ENCODE measurements at regions not wholly inside any gene's neighbourhood (a gene's known extent, or its start where the extent isn't known, plus 50 kb on each side); places are given as distances from the start of the nearest gene placed in this dataset.
"Not testable (repeated sequence)": the region's sequence is repeated elsewhere in the genome, so short reads cannot be mapped to it uniquely, and the experiment has no call there.

DNA sequence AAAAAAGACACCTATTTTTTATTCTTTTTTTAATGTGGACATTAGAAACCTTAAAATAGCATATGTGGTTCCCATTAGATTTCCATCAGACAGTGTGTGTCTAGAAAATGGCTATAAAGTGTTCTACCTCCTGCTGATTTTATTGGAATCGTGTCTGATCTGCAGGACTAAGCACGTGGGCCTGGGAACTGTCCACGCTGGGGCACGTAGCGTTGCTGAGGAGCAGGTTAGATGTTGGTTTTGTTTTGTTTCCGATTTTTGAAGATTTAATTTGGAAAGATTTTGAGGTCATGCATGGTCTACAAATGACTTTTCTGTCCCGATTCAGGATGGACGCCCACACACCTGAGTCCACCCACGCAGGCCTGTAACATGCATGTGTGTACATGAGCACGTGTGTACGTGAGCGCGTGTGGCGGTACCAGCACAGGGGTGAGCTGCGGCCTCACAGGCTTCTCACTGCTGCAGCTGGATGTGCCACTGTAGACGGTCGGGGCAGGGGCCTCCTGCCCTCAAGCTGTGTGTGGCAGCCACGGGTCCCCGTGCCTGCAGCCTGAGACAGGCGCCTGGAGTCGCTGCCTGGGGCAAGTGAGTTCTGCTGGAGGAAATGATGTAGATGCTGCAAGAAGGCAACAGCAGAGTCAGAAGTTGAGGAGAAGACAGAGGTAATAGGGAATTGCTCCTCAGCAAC, 99.7 kb upstream of the CTDP1 start:
- no peak for DNase-seq (ENCODE audit: low spot score)

- no peak for DNase-seq (ENCODE audit: low spot score)
Measured at GRCh38 chr18:79580498-79581171, 99.0 kb upstream of the CTDP1 start.

- no peak for DNase-seq (ENCODE audit: low spot score)
Measured at GRCh38 chr18:79581406-79581805, 98.2 kb upstream of the CTDP1 start.

DNA sequence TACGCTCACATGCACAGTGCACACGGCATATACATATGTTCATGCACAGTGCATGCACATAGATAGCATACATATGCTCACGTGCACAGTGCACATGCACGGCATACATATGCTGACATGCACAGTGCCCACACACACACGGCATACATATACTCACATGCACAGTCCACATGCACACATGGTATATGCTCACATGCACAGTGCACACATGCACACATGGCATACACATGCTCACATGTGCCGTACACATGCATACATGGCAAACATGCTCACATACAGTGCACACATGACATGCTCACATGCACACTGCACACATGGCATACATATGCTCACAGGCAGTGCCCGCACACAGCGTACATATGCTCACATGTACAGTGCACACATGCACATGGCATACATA, 97.7 kb upstream of the CTDP1 start:
- no peak for DNase-seq (ENCODE audit: low spot score)

DNA sequence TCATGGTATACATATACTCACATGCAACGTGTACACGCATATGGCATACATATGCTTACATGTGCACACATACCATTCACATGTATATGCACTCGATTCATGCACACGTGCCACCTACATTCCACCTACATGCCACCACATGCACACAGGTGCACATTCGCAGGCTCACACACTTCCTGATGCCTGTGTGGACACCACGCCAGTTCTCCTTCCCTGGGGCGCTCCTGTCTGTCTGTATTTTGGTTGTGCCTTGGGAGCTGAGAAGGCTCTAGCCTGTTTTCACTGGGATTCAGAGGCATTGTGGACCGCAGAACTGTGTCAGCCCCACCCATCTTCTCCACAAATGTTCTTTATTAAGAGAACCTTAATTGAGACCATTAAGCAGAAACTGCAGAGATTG, 96.6 kb upstream of the CTDP1 start:
- DNase-seq (ENCODE audit: low spot score), result no peak

DNA sequence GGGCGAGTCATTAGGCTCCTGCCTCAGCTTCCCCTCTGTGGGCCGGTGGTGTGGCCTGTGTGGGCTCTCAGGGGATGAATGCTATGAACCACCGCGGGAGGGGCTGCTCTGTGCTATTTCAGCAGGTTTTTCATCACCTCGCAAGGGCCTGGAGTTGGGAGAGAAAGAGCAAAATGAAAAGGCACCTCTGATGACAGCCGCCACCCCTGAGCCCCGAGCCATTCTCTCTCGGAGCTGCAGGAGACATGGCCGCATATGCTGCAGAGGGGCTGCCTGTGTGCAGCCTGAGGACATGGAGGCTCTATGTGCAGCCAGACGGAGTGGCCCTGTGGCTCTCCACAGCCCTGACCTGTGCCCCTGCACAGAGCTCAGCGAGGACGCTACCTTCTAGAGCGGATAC, 96.2 kb upstream of the CTDP1 start:
- DNase-seq (ENCODE audit: low spot score), result no peak

DNA sequence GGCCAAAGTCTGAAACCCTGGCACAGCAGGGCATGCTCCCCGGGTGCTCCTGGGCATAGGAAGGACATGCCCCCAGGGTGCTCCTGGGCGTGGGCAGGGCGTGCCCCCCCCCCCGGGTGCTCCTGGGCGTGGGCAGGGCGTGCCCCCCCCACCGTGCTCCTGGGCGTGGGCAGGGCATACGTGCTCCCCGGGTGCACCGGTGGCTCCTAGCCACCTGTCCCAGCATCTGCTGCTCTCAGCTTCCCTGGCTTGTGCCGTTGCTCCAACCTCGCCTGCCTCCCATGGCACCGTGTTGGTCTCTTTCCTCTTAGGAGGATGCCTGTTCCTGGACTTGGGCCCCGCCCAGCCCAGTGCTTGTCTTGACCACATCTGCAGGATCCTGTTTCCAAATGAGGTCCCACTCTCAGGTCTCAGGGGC, 95.6 kb upstream of the CTDP1 start:
- no peak for DNase-seq (ENCODE audit: low spot score)

DNA sequence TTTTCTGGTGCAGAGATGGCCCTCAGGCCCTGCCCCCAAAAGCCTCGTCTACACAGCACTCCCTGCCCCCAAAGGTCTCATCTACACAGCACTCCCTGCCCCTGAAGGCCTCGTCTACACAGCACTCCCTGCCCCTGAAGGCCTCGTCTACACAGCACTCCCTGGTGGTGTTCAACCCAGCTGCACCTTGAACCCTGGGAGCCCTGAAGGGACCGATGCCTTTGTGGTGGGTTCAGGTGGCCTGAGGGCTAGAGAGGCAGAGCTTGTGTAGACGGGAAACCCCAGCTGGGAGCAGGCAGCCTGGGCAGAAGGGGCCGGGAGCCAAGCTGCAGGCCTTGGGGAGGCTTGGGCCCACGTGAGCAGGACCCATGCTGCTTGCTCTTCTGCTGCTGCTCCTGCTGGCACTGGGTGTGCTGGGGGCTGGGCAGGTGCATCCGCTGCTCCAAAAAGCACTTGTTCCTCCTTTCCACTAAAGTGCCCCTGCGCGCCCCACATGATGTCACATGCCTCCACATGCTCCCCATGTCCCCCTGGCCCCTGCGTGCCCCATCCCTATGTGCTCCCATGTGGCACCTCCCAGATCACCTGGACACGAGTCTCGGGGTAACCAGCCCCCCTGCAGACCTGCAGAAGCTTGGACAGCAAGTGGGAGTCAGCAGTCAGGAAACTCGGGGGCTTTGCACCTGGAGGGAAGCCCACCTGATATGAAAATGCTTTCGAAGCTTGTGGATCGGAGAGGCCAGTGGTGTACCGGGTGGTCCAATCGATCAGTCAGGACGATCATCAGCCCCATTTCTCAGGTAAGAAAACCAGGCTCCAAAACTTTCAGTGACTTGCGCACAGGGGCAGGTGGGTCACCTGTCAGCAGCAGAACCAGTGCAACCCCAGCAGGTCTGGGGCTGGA, 94.9 kb upstream of the CTDP1 start:
- no peak for DNase-seq (ENCODE audit: low spot score)

- DNase-seq (ENCODE audit: low spot score), result no peak
Measured at GRCh38 chr18:79585395-79586370, 93.9 kb upstream of the CTDP1 start.

GRCh38 chr18:79586436-79587225, 93.0 kb upstream of the CTDP1 start:
- DNase-seq (ENCODE audit: low spot score), result no peak

DNA sequence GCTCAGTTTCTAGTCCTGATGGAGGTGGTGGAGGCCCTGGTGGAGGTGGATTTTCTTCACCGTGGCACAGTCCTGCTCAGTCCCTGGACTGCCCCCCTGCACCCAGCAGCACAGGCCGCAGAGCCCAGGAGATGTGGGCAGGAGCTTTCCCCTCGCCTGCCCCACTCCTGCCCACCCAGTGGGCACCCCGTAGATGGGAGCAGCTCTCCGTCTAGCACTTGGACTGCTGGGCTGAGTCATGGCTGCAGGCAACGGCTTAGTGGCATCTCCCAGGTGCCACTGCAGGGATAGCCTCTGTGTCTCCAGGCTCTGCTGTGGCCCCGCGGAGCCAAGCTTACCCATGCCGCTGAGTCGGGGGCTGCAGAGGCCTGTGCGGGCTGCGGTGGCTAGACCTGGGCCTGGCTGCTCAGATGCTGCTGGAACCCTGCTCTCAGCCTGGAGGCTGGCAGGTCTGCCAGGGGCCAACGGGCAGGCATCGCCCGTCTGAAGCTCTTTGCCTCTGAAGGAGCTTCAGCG, 92.3 kb upstream of the CTDP1 start:
- no peak for DNase-seq (ENCODE audit: low spot score)

DNA sequence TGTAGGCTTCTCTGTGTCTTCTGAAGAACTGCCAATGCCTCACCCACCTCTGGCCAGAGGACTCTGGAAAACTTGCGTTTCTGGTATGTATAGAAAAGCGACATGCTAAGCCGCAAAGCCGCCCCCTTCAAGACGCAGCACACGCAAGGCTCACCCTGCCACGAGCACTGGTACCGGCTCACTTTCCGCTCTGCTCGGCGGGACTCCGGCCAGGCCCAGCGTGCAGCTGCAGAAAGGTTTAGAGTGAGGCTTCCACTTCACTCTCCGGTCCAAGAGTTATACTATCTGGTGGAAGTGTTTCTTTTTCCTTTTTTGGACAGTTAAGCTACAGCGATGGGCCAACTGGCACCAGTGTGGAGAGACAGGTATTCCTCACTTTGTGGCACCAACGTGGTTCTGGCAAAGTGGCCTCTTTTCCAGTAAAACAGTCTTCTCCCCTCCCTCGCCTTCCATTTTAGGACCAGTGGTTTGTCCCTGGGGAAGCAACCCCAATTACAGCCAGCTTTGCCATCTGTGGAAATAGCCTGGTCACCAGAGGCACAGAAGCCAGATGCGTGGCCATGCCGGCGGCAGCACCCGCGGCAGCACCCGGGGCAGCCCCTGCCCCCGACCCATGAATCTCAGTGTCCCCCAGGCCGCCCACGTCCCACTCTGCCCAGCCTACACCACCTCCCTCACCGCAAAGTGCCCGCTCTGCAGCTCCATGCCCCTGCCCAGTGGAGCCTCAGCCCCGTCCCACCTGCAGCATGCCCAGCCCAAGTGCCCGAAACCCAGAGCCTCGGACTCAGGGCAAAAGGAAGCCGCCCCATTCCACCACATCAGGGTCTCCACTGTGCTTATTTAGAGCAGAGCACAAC, 91.6 kb upstream of the CTDP1 start:
- DNase-seq (ENCODE audit: low spot score), result no peak

DNA sequence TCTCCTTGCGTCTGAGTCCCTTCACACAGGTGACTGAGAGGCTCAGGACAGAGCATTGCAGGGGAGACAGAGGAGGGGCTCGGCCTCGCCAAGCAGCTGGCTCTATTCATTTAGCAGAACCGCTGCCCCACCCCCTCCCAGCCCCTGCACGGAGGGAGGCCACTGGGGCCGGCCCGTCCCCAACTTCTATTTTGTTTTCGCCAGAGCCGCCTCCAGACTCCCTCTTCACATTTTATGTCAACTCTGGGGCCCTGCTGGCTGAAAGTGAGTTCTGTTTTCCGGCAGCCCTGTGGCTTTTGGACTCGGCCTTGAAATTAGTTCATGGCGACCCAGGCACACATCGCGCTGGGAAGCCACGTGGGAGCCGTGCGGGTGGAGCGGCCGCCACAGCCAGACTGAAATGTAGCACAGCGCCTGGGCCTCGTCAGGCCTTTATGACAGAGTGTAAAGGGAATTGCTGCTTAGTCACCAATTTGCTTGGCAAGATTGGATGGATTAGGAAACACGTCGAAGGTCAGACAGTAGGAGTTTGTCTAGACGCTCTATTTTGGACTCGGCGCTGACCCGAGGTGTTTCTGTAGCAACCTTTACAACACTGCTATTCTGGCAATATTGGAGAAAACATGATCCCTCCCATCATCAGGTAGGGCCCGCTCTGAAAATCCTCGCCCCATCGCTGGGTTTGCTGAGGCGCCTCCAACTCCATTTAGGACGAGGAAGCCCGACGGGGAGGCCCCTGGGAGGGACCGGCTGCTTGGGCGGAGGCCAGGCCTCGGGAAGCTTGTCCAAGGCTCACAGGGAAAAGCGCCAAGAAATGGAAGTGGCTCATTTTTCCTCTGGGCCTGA, 90.7 kb upstream of the CTDP1 start:
- DNase-seq (ENCODE audit: low spot score), result no peak

- no peak for DNase-seq (ENCODE audit: low spot score)
Measured at GRCh38 chr18:79589601-79590091, 90.0 kb upstream of the CTDP1 start.

- no peak for DNase-seq (ENCODE audit: low spot score)
Measured at GRCh38 chr18:79590191-79591031, 89.2 kb upstream of the CTDP1 start.

DNA sequence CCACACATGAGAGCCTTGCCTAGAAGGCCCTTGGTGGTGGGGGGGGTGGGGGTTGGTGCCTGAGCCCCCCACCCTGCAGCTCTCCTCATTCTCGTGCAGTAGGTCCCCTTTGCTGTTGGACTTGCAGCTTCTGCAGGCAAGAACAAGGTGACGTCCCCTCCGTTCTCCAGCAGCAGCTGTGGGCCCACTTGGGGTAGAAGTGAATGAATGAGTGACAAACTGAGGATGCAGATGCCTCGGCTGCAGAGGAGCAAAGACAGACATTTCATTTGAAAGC, 88.6 kb upstream of the CTDP1 start:
- DNase-seq (ENCODE audit: low spot score), result no peak

- not testable (repeated sequence) for DNase-seq (ENCODE audit: low spot score)
Measured at GRCh38 chr18:79592684-79593083, 86.9 kb upstream of the CTDP1 start.

Data from HT-29 (cell line).